ENCODE measurements at regions not wholly inside any gene's neighbourhood (a gene's known extent, or its start where the extent isn't known, plus 50 kb on each side); places are given as distances from the start of the nearest gene placed in this dataset.

- H4K20me1 ChIP-seq (ENCODE audit: insufficient read depth, low read length) = no peaks in the 10 kb centered on the region
- H3K27me3 ChIP-seq (replicated peaks; ENCODE audit: insufficient read depth, low read length) = no peaks in the 10 kb centered on the region
- DNase-seq = no peak
- no peaks in the 10 kb centered on the region for H3K79me2 ChIP-seq (ENCODE audit: low read length)
- H3K36me3 ChIP-seq (replicated peaks; ENCODE audit: insufficient read depth, low read length) = no peaks in the 10 kb centered on the region
- H3K9me2 ChIP-seq (replicated peaks; ENCODE audit: insufficient read depth, low read length) = no peaks in the 10 kb centered on the region
- H3K4me2 ChIP-seq (ENCODE audit: low read depth, low read length) = no peak overlapping the region
- H3K4me3 ChIP-seq (ENCODE audit: low read length) = no peak overlapping the region
- no peak for TF ChIP-seq CTCF (IDR thresholded peaks at IDR 0.05; ENCODE audit: low read length)
- TF ChIP-seq EZH2phosphoT487 (IDR thresholded peaks at IDR 0.05; ENCODE audit: low read length) = no peak
- TF ChIP-seq EZH2 (optimal IDR thresholded peaks at IDR 0.05; ENCODE audit: low read depth, low read length) = no peak
- no peaks in the 10 kb centered on the region for H3K4me1 ChIP-seq (ENCODE audit: low read length)
- no peak overlapping the region for H3K27ac ChIP-seq (ENCODE audit: low read length)
- no peak overlapping the region for H2AFZ ChIP-seq (ENCODE audit: low read length)
- H3K9ac ChIP-seq (ENCODE audit: low read length) = no peak overlapping the region
- no peaks in the 10 kb centered on the region for H3K9me3 ChIP-seq (replicated peaks; ENCODE audit: insufficient read depth, low read length)
- no peaks in the 10 kb centered on the region for H3F3A ChIP-seq (ENCODE audit: insufficient read depth, low read length)
Measured at GRCh38 chr9:88826181-88826580, 165.1 kb upstream of the S1PR3 start.

GRCh38 chr9:88826771-88827181 lies 164.5 kb upstream of the S1PR3 start:
- H3K27ac ChIP-seq (ENCODE audit: low read length) = no peak overlapping the region
- no peak for DNase-seq
- H3K9me3 ChIP-seq (replicated peaks; ENCODE audit: insufficient read depth, low read length) = no peaks in the 10 kb centered on the region

GRCh38 chr9:88828018-88828417 lies 163.2 kb upstream of the S1PR3 start:
- H3K4me2 ChIP-seq (ENCODE audit: low read depth, low read length) = no peak overlapping the region
- no peaks in the 10 kb centered on the region for H3K9me2 ChIP-seq (replicated peaks; ENCODE audit: insufficient read depth, low read length)
- H3K27me3 ChIP-seq (replicated peaks; ENCODE audit: insufficient read depth, low read length) = no peaks in the 10 kb centered on the region
- no peaks in the 10 kb centered on the region for H3K4me1 ChIP-seq (ENCODE audit: low read length)
- H4K20me1 ChIP-seq (ENCODE audit: insufficient read depth, low read length) = no peaks in the 10 kb centered on the region
- H3K4me3 ChIP-seq (ENCODE audit: low read length) = no peak overlapping the region
- no peaks in the 10 kb centered on the region for H3K79me2 ChIP-seq (ENCODE audit: low read length)
- no peaks in the 10 kb centered on the region for H3K36me3 ChIP-seq (replicated peaks; ENCODE audit: insufficient read depth, low read length)
- H3K27ac ChIP-seq (ENCODE audit: low read length) = no peak overlapping the region
- no peak for DNase-seq
- no peaks in the 10 kb centered on the region for H3K9me3 ChIP-seq (replicated peaks; ENCODE audit: insufficient read depth, low read length)
- H2AFZ ChIP-seq (ENCODE audit: low read length) = no peak overlapping the region
- no peaks in the 10 kb centered on the region for H3F3A ChIP-seq (ENCODE audit: insufficient read depth, low read length)
- H3K9ac ChIP-seq (ENCODE audit: low read length) = no peak overlapping the region
- no peak for TF ChIP-seq EZH2 (optimal IDR thresholded peaks at IDR 0.05; ENCODE audit: low read depth, low read length)
- TF ChIP-seq CTCF (IDR thresholded peaks at IDR 0.05; ENCODE audit: low read length) = no peak
- no peak for TF ChIP-seq EZH2phosphoT487 (IDR thresholded peaks at IDR 0.05; ENCODE audit: low read length)

More at GRCh38 chr9:88826771-88827181, 164.5 kb upstream of the S1PR3 start:
- Histone ChIP-seq H3K79me2 (ENCODE audit: low read length) (no peaks in the 10 kb centered on the region), H3K4me2 (ENCODE audit: low read depth, low read length) (no peak overlapping the region), H4K20me1 (ENCODE audit: insufficient read depth, low read length) (no peaks in the 10 kb centered on the region), H3K4me1 (ENCODE audit: low read length) (no peaks in the 10 kb centered on the region), H3K9me2 (replicated peaks; ENCODE audit: insufficient read depth, low read length) (no peaks in the 10 kb centered on the region), H3K4me3 (ENCODE audit: low read length) (no peak overlapping the region), H3K27me3 (replicated peaks; ENCODE audit: insufficient read depth, low read length) (no peaks in the 10 kb centered on the region), H3K36me3 (replicated peaks; ENCODE audit: insufficient read depth, low read length) (no peaks in the 10 kb centered on the region), H3F3A (ENCODE audit: insufficient read depth, low read length) (no peaks in the 10 kb centered on the region), H3K9ac (ENCODE audit: low read length) (no peak overlapping the region), H2AFZ (ENCODE audit: low read length) (no peak overlapping the region)
- TF ChIP-seq EZH2phosphoT487 (IDR thresholded peaks at IDR 0.05; ENCODE audit: low read length) (no peak), CTCF (IDR thresholded peaks at IDR 0.05; ENCODE audit: low read length) (no peak), EZH2 (optimal IDR thresholded peaks at IDR 0.05; ENCODE audit: low read depth, low read length) (no peak)
